ENCODE measurements at regions not wholly inside any gene's neighbourhood (a gene's known extent, or its start where the extent isn't known, plus 50 kb on each side); places are given as distances from the start of the nearest gene placed in this dataset.

GRCh38 chr16:86103320-86103719 is 204.4 kb downstream of the IRF8 start:
- H3K27ac ChIP-seq (ENCODE audit: low read depth in 1 of 2, low read length in 2 of 2), result no peak overlapping the region
- H3K9me3 ChIP-seq (ENCODE audit: control insufficient read depth, low read length), result peaks cover 1% of the 10 kb centered on the region
- 84 to 89% methylated on average over 3 of the region's 3 CpGs for WGBS, 2 donors
- ATAC-seq (ENCODE audit: low FRiP score) (no peak), DNase-seq (peak in 1 of 2 donors; percentile 34)
- H3K36me3 ChIP-seq (ENCODE audit: control insufficient read depth in 1 of 2, insufficient read depth in 2 of 2, low read length in 1 of 2), result no peaks in the 10 kb centered on the region
- intact Hi-C loops (cut with DNase I), result no loop called here
- H3K4me1 ChIP-seq (ENCODE audit: control insufficient read depth in 1 of 2, insufficient read depth in 2 of 2, low read length in 2 of 2), result no peaks in the 10 kb centered on the region
- no peaks in the 10 kb centered on the region for H3K27me3 ChIP-seq (ENCODE audit: control insufficient read depth in 1 of 2, insufficient read depth in 2 of 2, low read length in 1 of 2)
- H3K4me3 ChIP-seq (ENCODE audit: low read length in 2 of 2), result no peak overlapping the region

GRCh38 chr16:86104537-86105048 is 205.6 kb downstream of the IRF8 start:
- Histone ChIP-seq H3K27ac (ENCODE audit: low read depth in 1 of 2, low read length in 2 of 2) (no peak overlapping the region), H3K36me3 (ENCODE audit: control insufficient read depth in 1 of 2, insufficient read depth in 2 of 2, low read length in 1 of 2) (no peaks in the 10 kb centered on the region), H3K9me3 (ENCODE audit: control insufficient read depth, low read length) (peaks cover 1% of the 10 kb centered on the region), H3K4me3 (ENCODE audit: low read length in 2 of 2) (no peak overlapping the region), H3K4me1 (ENCODE audit: control insufficient read depth in 1 of 2, insufficient read depth in 2 of 2, low read length in 2 of 2) (no peaks in the 10 kb centered on the region), H3K27me3 (ENCODE audit: control insufficient read depth in 1 of 2, insufficient read depth in 2 of 2, low read length in 1 of 2) (no peaks in the 10 kb centered on the region)
- 55 to 72% methylated on average over 6 of the region's 6 CpGs for WGBS, 2 donors
- intact Hi-C loops (cut with DNase I), result no loop called here
- DNase-seq (peak in 1 of 2 donors; percentile 1), ATAC-seq (ENCODE audit: low FRiP score) (no peak)

DNA sequence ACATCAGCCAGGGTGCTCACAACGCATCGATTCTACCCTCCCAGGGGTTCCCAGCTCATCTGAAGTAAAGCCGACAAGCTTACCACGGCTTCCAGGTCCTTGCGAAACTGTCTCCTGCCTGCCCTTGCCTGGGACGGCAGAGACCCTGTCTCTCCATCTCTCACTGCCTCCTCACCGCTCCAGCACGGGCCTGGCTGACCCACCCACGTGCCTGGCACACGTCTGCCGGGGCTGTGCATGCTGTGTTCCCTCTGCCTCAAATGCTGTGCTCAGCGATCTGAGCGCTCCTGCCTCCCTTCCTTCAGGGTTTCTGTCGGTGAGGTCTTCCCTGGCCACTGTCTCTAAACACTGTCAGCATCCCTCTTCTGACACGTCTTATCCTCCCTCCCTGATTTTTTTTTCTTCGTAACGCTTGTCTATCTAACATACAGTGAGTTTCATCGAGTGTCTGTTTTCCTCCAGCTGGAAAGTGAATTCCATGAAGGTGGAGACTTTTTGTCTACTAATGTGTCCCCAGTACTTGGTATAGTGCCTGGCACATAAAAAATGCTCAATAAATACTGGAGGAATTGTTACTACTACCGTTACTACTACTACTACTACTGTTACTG is 208.4 kb downstream of the IRF8 start:
- no peaks in the 10 kb centered on the region for H3K4me1 ChIP-seq (ENCODE audit: control insufficient read depth in 1 of 2, insufficient read depth in 2 of 2, low read length in 2 of 2)
- H3K27ac ChIP-seq (ENCODE audit: low read depth in 1 of 2, low read length in 2 of 2), result no peak overlapping the region
- no peaks in the 10 kb centered on the region for H3K27me3 ChIP-seq (ENCODE audit: control insufficient read depth in 1 of 2, insufficient read depth in 2 of 2, low read length in 1 of 2)
- DNase-seq (no peak), ATAC-seq (ENCODE audit: low FRiP score) (no peak)
- WGBS, 2 donors, result 65 to 69% methylated on average over 19 of the region's 19 CpGs
- H3K9me3 ChIP-seq (ENCODE audit: control insufficient read depth, low read length), result peaks cover 1% of the 10 kb centered on the region
- H3K4me3 ChIP-seq (ENCODE audit: low read length in 2 of 2), result no peak overlapping the region
- intact Hi-C loops (cut with DNase I), result no loop called here
- no peaks in the 10 kb centered on the region for H3K36me3 ChIP-seq (ENCODE audit: control insufficient read depth in 1 of 2, insufficient read depth in 2 of 2, low read length in 1 of 2)

DNA sequence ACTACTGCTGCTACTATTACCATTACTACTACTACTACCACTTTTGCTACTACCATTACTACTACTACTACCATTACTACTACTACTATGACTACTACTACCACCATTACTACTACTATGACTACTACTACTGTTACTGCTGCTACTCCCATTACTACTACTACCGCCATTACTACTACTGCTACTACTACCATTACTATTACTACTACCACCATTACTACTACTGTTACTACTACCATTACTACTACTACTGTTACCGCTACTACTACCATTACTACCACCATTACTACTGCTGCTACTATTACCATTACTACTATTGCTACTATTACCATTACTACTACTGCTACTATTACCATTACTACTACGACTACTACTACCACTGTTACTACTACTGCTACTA is 209.1 kb downstream of the IRF8 start:
- no peak for ATAC-seq (ENCODE audit: low FRiP score)
- DNase-seq, result no peak
- Histone ChIP-seq H3K4me1 (ENCODE audit: control insufficient read depth in 1 of 2, insufficient read depth in 2 of 2, low read length in 2 of 2) (no peaks in the 10 kb centered on the region), H3K9me3 (ENCODE audit: control insufficient read depth, low read length) (peaks cover 1% of the 10 kb centered on the region), H3K27me3 (ENCODE audit: control insufficient read depth in 1 of 2, insufficient read depth in 2 of 2, low read length in 1 of 2) (no peaks in the 10 kb centered on the region), H3K27ac (ENCODE audit: low read depth in 1 of 2, low read length in 2 of 2) (no peak overlapping the region), H3K4me3 (ENCODE audit: low read length in 2 of 2) (no peak overlapping the region), H3K36me3 (ENCODE audit: control insufficient read depth in 1 of 2, insufficient read depth in 2 of 2, low read length in 1 of 2) (no peaks in the 10 kb centered on the region)
- intact Hi-C loops (cut with DNase I), result no loop called here
- 96 to 97% methylated on average over 3 of the region's 3 CpGs for WGBS, 2 donors

DNA sequence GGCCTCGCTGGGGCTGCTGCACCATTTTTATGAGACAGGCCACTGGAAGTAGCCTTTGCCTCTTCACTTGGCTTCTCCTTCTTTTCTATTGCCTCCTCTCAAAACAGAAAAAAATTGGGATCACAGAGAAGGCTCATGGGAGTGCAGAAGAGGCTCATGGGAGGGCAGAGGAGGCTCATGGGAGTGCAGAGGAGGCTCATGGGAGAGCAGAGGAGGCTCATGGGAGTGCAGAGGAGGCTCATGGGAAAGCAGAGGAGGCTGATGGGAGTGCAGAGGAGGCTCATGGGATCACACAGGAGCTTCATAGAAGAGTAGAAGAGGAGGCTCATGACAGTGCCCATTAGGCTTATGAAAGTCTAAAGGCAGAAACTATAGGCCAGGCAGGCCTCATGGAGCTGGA is 211.2 kb downstream of the IRF8 start:
- H3K9me3 ChIP-seq (ENCODE audit: control insufficient read depth, low read length), result no peaks in the 10 kb centered on the region
- no peak overlapping the region for H3K4me3 ChIP-seq (ENCODE audit: low read length in 2 of 2)
- no peak for DNase-seq
- WGBS, 2 donors, result 59 to 74% methylated on average over 1 of the region's 1 CpG
- no peaks in the 10 kb centered on the region for H3K27me3 ChIP-seq (ENCODE audit: control insufficient read depth in 1 of 2, insufficient read depth in 2 of 2, low read length in 1 of 2)
- ATAC-seq (ENCODE audit: low FRiP score), result no peak
- intact Hi-C loops (cut with DNase I), result no loop called here
- no peak overlapping the region for H3K27ac ChIP-seq (ENCODE audit: low read depth in 1 of 2, low read length in 2 of 2)
- H3K36me3 ChIP-seq (ENCODE audit: control insufficient read depth in 1 of 2, insufficient read depth in 2 of 2, low read length in 1 of 2), result no peaks in the 10 kb centered on the region
- no peaks in the 10 kb centered on the region for H3K4me1 ChIP-seq (ENCODE audit: control insufficient read depth in 1 of 2, insufficient read depth in 2 of 2, low read length in 2 of 2)

- no peak overlapping the region for H3K4me3 ChIP-seq (ENCODE audit: low read length in 2 of 2)
- no peak overlapping the region for H3K27ac ChIP-seq (ENCODE audit: low read depth in 1 of 2, low read length in 2 of 2)
- H3K27me3 ChIP-seq (ENCODE audit: control insufficient read depth in 1 of 2, insufficient read depth in 2 of 2, low read length in 1 of 2), result no peaks in the 10 kb centered on the region
- H3K9me3 ChIP-seq (ENCODE audit: control insufficient read depth, low read length), result no peaks in the 10 kb centered on the region
- intact Hi-C loops (cut with DNase I), result no loop called here
- WGBS, 2 donors, result 89% methylated on average over 4 of the region's 4 CpGs
- DNase-seq (no peak), ATAC-seq (ENCODE audit: low FRiP score) (no peak)
- H3K4me1 ChIP-seq (ENCODE audit: control insufficient read depth in 1 of 2, insufficient read depth in 2 of 2, low read length in 2 of 2), result no peaks in the 10 kb centered on the region
- H3K36me3 ChIP-seq (ENCODE audit: control insufficient read depth in 1 of 2, insufficient read depth in 2 of 2, low read length in 1 of 2), result no peaks in the 10 kb centered on the region
Observed at GRCh38 chr16:86110726-86111125, 211.8 kb downstream of the IRF8 start.

DNA sequence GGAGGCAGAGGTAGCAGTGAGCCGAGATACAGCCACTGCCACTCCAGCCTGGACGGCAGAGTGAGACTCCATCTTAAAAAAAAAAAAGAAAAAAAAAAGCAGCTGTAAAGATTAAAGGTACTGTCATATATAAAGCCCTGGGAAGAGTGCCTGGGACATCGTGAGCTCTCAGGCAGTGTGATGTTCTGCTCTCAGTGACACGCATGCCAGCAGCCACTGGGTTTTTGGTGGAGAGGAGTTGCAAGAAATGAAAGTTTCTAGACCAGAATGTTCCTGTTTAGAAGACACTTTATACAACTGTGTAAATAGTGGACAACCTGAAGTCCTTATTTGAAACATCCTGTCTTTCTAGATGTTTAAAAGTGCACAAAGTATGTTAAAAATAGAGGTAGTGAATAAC is 213.2 kb downstream of the IRF8 start:
- intact Hi-C loops (cut with DNase I), result no loop called here
- Histone ChIP-seq H3K27ac (ENCODE audit: low read depth in 1 of 2, low read length in 2 of 2) (no peak overlapping the region), H3K4me1 (ENCODE audit: control insufficient read depth in 1 of 2, insufficient read depth in 2 of 2, low read length in 2 of 2) (no peaks in the 10 kb centered on the region), H3K4me3 (ENCODE audit: low read length in 2 of 2) (no peak overlapping the region), H3K9me3 (ENCODE audit: control insufficient read depth, low read length) (no peaks in the 10 kb centered on the region), H3K36me3 (ENCODE audit: control insufficient read depth in 1 of 2, insufficient read depth in 2 of 2, low read length in 1 of 2) (no peaks in the 10 kb centered on the region), H3K27me3 (ENCODE audit: control insufficient read depth in 1 of 2, insufficient read depth in 2 of 2, low read length in 1 of 2) (no peaks in the 10 kb centered on the region)
- 58 to 59% methylated on average over 4 of the region's 4 CpGs for WGBS, 2 donors
- ATAC-seq (ENCODE audit: low FRiP score) (no peak), DNase-seq (no peak)

DNA sequence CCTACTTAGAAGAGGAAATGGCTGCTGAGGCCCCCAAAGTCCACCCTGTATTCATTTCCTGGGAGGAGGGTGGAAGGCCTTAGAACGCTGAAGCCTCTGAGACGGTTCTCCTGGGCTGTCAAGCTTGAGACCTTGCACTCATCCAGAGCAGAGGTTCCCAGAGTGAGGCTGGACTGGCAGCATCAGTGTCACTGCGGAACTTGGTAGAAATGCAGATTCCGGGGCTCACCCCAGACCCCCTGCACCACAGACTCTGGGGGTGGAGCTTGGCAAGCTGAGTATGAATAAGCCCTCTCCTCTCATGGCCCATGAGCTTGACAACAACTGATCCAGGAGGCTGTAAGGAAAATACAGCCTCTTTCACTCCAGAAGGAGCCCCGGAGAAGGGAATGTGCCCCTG is 218.3 kb downstream of the IRF8 start:
- ATAC-seq (ENCODE audit: low FRiP score) (no peak), DNase-seq (no peak)
- Histone ChIP-seq H3K9me3 (ENCODE audit: control insufficient read depth, low read length) (no peaks in the 10 kb centered on the region), H3K27ac (ENCODE audit: low read depth in 1 of 2, low read length in 2 of 2) (no peak overlapping the region), H3K27me3 (ENCODE audit: control insufficient read depth in 1 of 2, insufficient read depth in 2 of 2, low read length in 1 of 2) (no peaks in the 10 kb centered on the region), H3K4me1 (ENCODE audit: control insufficient read depth in 1 of 2, insufficient read depth in 2 of 2, low read length in 2 of 2) (no peaks in the 10 kb centered on the region), H3K36me3 (ENCODE audit: control insufficient read depth in 1 of 2, insufficient read depth in 2 of 2, low read length in 1 of 2) (no peaks in the 10 kb centered on the region), H3K4me3 (ENCODE audit: low read length in 2 of 2) (no peak overlapping the region)
- WGBS, 2 donors, result 56 to 64% methylated on average over 5 of the region's 5 CpGs
- intact Hi-C loops (cut with DNase I), result no loop called here

DNA sequence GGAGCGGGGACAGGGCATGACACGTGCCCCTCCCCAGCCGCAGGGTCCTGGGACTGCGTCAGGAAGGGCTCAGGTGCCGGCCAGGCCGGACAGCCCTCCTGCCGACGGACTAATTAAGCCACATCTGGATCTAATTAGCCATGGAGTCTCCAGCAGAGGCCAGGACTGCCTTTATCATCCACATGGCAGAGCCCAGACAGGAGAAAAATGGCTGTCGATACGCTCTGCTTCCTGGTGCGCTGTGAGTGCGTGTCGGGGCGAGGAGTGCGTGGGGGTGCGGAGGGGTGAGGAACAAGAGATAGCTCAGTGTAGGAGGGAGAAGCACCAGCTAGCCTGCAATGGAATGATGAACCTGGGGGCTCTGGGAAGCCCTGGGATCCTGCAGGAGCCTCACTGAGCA is 218.8 kb downstream of the IRF8 start:
- DNase-seq (no peak), ATAC-seq (ENCODE audit: low FRiP score) (no peak)
- WGBS, 2 donors, result 15 to 19% methylated on average over 16 of the region's 16 CpGs
- no peaks in the 10 kb centered on the region for H3K9me3 ChIP-seq (ENCODE audit: control insufficient read depth, low read length)
- no peaks in the 10 kb centered on the region for H3K4me1 ChIP-seq (ENCODE audit: control insufficient read depth in 1 of 2, insufficient read depth in 2 of 2, low read length in 2 of 2)
- intact Hi-C loops (cut with DNase I), result no loop called here
- no peaks in the 10 kb centered on the region for H3K27me3 ChIP-seq (ENCODE audit: control insufficient read depth in 1 of 2, insufficient read depth in 2 of 2, low read length in 1 of 2)
- no peaks in the 10 kb centered on the region for H3K36me3 ChIP-seq (ENCODE audit: control insufficient read depth in 1 of 2, insufficient read depth in 2 of 2, low read length in 1 of 2)
- H3K27ac ChIP-seq (ENCODE audit: low read depth in 1 of 2, low read length in 2 of 2), result no peak overlapping the region
- no peak overlapping the region for H3K4me3 ChIP-seq (ENCODE audit: low read length in 2 of 2)
